GM23338 (cell line): ENCODE measurements at regions not wholly inside any gene's neighbourhood (a gene's known extent, or its start where the extent isn't known, plus 50 kb on each side); places are given as distances from the start of the nearest gene placed in this dataset.
A peak's percentile ranks its signal among the peaks of the same experiment; 100 is the strongest.
"Not testable (repeated sequence)": the region's sequence is repeated elsewhere in the genome, so short reads cannot be mapped to it uniquely, and the experiment has no call there.

Experiments
- ATAC-seq: fragments of 200-7000 bp; cut with Tn5 transposase; 3 replicates; pipeline ENCODE4 v1.9.1; 2020
- DNase-seq: peaks from one replicate; pipeline ENCODE4 v3.0.0-alpha.2; 2015; ENCODE audit warnings: low spot score
- H2AFZ ChIP-seq: fragments of 200-600 bp; sonication (generic); 2 replicates; pipeline ENCODE4 v1.8.0; 2016; ENCODE audit warnings: antibody characterized with exemption, mild to moderate bottlenecking, moderate library complexity
- H3F3A ChIP-seq: fragments of 200-600 bp; sonication (generic); replicated peaks from 2 replicates; pipeline ENCODE4 v1.8.0; 2017; ENCODE audit warnings: antibody characterized with exemption, mixed run types, low read depth
- H3K27ac ChIP-seq: fragments of 200-600 bp; sonication (generic); 2 replicates; pipeline ENCODE4 v1.6.1; 2016; ENCODE audit warnings: low read depth
- H3K27me3 ChIP-seq: fragments of 200-600 bp; sonication (generic); 2 replicates; pipeline ENCODE4 v1.8.0; 2016; ENCODE audit warnings: mild to moderate bottlenecking, mixed run types, moderate library complexity; ENCODE audit not compliant: insufficient read depth
- H3K36me3 ChIP-seq: fragments of 200-600 bp; sonication (generic); 2 replicates; pipeline ENCODE4 v1.8.0; 2016; ENCODE audit warnings: mild to moderate bottlenecking; ENCODE audit not compliant: insufficient read depth
- H3K4me1 ChIP-seq: fragments of 200-600 bp; sonication (generic); 2 replicates; pipeline ENCODE4 v1.8.0; 2016; ENCODE audit warnings: mild to moderate bottlenecking, moderate library complexity; ENCODE audit not compliant: insufficient read depth
- H3K4me2 ChIP-seq: fragments of 200-600 bp; sonication (generic); 2 replicates; pipeline ENCODE4 v1.7.1; 2017; ENCODE audit warnings: mixed run types
- H3K4me3 ChIP-seq: fragments of 200-600 bp; sonication (generic); 2 replicates; pipeline ENCODE4 v1.6.1; 2016; ENCODE audit warnings: mixed run types
- H3K79me2 ChIP-seq: fragments of 200-600 bp; sonication (generic); replicated peaks from 2 replicates; pipeline ENCODE4 v1.8.0; 2017; ENCODE audit warnings: mild to moderate bottlenecking; ENCODE audit not compliant: insufficient read depth
- H3K9me2 ChIP-seq: fragments of 200-600 bp; sonication (generic); 2 replicates; pipeline ENCODE4 v1.8.0; 2017; ENCODE audit not compliant: insufficient read depth
- H4K20me1 ChIP-seq: fragments of 200-600 bp; sonication (generic); replicated peaks from 2 replicates; pipeline ENCODE4 v1.8.0; 2017; ENCODE audit warnings: mild to moderate bottlenecking; ENCODE audit not compliant: insufficient read depth
- H3K27ac Mint-ChIP-seq: 2 replicates; pipeline ENCODE4 v1.8.0; 2020; ENCODE audit warnings: inconsistent platforms, mild to moderate bottlenecking, moderate library complexity, mixed read lengths
- H3K27me3 Mint-ChIP-seq: 3 replicates; pipeline ENCODE4 v1.8.0; 2022; ENCODE audit warnings: low read depth, mild to moderate bottlenecking, moderate library complexity, mixed read lengths, inconsistent platforms; ENCODE audit not compliant: insufficient read depth, poor library complexity
- H3K36me3 Mint-ChIP-seq: 3 replicates; pipeline ENCODE4 v1.8.0; 2021; ENCODE audit warnings: low read depth, mild to moderate bottlenecking, inconsistent platforms, moderate library complexity, mixed read lengths
- H3K4me1 Mint-ChIP-seq: 3 replicates; pipeline ENCODE4 v1.8.0; 2020; ENCODE audit warnings: mild to moderate bottlenecking, inconsistent platforms, mixed read lengths
- H3K4me3 Mint-ChIP-seq: 3 replicates; pipeline ENCODE4 v1.8.0; 2021; ENCODE audit warnings: moderate library complexity, mild to moderate bottlenecking, inconsistent platforms, mixed read lengths
- H3K9me3 Mint-ChIP-seq: 3 replicates; pipeline ENCODE4 v1.8.0; 2020; ENCODE audit warnings: moderate library complexity, mild to moderate bottlenecking, inconsistent platforms, mixed read lengths
- TF ChIP-seq, protein P1 (sequence below), 2 experiments: fragments of 200-600 bp in 1 of 2; sonication (generic) in 1 of 2; conservative IDR thresholded peaks; 2 replicates each; pipeline versions ENCODE4 v1.5.1 to v1.6.1; 2016 to 2017; ENCODE audit warnings: antibody characterized with exemption in 2 of 2, low read depth in 2 of 2, mild to moderate bottlenecking in 2 of 2, moderate library complexity in 1 of 2

DNA sequence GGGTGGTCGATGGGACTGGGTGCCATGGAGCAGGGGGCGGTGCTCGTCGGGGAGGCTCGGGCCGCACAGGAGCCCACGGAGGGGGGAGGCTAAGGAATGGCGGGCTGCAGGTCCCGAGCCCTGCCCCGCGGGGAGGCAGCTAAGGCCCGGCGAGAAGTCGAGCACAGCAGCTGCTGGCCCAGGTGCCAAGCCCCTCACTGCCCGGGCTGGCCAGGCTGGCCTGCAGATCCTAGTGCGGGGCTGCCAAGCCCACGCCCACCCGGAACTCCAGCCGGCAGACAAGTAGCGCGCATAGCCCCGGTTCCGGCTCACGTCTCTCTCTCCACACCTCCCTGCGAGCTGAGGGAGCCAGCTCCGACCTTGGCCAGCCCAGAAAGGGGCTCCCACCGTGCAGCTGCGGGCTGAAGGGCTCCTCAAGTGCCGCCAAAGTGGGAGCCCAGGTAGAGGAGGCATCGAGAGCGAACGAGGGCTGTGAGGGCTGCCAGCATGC, 163.4 kb upstream of the OSBPL11 start:
- not testable (repeated sequence) for H3K4me3 Mint-ChIP-seq, H3K27ac ChIP-seq, H4K20me1 ChIP-seq, DNase-seq, H3K27ac Mint-ChIP-seq, H3K4me3 ChIP-seq, H3K4me2 ChIP-seq, H3K9me2 ChIP-seq, H3K36me3 Mint-ChIP-seq, ATAC-seq, H3K79me2 ChIP-seq, H2AFZ ChIP-seq, H3F3A ChIP-seq, H3K36me3 ChIP-seq, H3K27me3 ChIP-seq, H3K4me1 ChIP-seq
- H3K4me1 Mint-ChIP-seq: peaks cover 11% of the 10 kb centered on the region
- H3K27me3 Mint-ChIP-seq: peaks cover 15% of the 10 kb centered on the region
- H3K9me3 Mint-ChIP-seq: peaks cover 20% of the 10 kb centered on the region

DNA sequence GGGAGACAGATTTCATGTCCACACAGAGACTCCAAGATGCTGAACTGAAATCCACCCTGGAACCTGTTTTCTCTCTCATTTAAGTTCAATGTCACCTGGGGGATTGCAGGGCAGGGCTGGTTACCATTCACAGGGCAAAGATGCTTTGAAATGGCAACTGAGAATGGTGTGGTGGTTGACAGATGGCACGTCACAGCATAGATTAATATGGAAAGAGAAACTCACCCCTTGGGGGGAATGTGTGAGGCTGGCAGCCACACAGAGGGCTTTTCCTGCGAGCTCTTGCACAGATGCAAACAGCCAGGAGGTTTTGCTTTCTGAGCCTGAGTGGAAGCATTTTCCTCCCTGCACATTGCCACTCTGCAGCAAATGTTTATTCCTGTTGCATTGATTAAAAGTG, 167.3 kb upstream of the OSBPL11 start:
- H3K9me2 ChIP-seq, H3K4me3 ChIP-seq, H3K36me3 ChIP-seq, H3F3A ChIP-seq, H3K79me2 ChIP-seq, H3K4me2 ChIP-seq, H3K4me1 ChIP-seq, H3K27ac Mint-ChIP-seq, H3K27ac ChIP-seq, H2AFZ ChIP-seq, ATAC-seq, DNase-seq, H4K20me1 ChIP-seq, H3K36me3 Mint-ChIP-seq, H3K4me3 Mint-ChIP-seq: not testable (repeated sequence)
- peaks cover 31% of the 10 kb centered on the region for H3K4me1 Mint-ChIP-seq
- H3K27me3 Mint-ChIP-seq: peaks cover 33% of the 10 kb centered on the region
- H3K27me3 ChIP-seq: peaks cover 22% of the 10 kb centered on the region
- H3K9me3 Mint-ChIP-seq: peaks cover 11% of the 10 kb centered on the region; the same call in 2 of the 3 replicates

DNA sequence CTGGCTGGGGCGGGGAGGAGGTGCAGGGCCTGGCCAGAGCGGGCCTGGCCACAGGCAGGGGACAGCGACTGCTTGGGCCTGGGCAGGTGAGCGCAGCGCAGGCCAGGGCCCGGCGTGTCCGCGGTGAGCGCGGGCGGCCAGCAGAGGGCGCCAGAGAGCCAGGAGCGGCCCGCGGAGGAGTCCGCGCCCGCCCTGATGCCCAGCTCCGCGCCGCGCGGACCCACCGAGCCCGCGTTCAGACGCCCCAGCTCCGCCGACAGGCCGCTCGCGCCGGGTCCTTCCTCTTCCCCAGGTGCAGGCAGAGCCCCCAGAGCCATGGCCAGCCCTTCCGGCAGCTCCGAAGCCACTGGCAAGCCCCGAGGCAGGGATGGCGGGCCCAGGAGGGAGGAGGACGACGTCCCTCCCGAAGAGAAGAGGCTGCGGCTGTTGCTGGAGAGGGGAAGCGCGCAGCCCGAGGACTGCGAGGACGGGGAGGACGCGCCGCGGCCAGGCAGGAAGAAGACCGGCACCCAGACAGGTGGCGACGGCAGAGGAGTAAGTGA, 171.1 kb upstream of the OSBPL11 start:
- H3K36me3 ChIP-seq, H4K20me1 ChIP-seq, H3K9me2 ChIP-seq, H3K4me1 ChIP-seq, H3K27ac ChIP-seq, H3K27ac Mint-ChIP-seq, H3F3A ChIP-seq, ATAC-seq, H2AFZ ChIP-seq, H3K9me3 Mint-ChIP-seq, H3K79me2 ChIP-seq, H3K36me3 Mint-ChIP-seq: not testable (repeated sequence)
- TF ChIP-seq, protein P1, sequence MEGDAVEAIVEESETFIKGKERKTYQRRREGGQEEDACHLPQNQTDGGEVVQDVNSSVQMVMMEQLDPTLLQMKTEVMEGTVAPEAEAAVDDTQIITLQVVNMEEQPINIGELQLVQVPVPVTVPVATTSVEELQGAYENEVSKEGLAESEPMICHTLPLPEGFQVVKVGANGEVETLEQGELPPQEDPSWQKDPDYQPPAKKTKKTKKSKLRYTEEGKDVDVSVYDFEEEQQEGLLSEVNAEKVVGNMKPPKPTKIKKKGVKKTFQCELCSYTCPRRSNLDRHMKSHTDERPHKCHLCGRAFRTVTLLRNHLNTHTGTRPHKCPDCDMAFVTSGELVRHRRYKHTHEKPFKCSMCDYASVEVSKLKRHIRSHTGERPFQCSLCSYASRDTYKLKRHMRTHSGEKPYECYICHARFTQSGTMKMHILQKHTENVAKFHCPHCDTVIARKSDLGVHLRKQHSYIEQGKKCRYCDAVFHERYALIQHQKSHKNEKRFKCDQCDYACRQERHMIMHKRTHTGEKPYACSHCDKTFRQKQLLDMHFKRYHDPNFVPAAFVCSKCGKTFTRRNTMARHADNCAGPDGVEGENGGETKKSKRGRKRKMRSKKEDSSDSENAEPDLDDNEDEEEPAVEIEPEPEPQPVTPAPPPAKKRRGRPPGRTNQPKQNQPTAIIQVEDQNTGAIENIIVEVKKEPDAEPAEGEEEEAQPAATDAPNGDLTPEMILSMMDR (conservative IDR thresholded peaks at IDR 0.05; ENCODE audit: low read depth in 2 of 2): peak; percentile 20 to 77; a peak in 2 of 4 replicates
- peaks cover 31% of the 10 kb centered on the region for H3K4me1 Mint-ChIP-seq
- Histone ChIP-seq H3K4me2 (peak overlapping the region; percentile 88), H3K4me3 (peak overlapping the region; percentile 78), H3K27me3 (peaks cover 24% of the 10 kb centered on the region)
- H3K4me3 Mint-ChIP-seq: peak overlapping the region; percentile 76
- H3K27me3 Mint-ChIP-seq: peaks cover 37% of the 10 kb centered on the region
- peak; percentile 67 for DNase-seq

DNA sequence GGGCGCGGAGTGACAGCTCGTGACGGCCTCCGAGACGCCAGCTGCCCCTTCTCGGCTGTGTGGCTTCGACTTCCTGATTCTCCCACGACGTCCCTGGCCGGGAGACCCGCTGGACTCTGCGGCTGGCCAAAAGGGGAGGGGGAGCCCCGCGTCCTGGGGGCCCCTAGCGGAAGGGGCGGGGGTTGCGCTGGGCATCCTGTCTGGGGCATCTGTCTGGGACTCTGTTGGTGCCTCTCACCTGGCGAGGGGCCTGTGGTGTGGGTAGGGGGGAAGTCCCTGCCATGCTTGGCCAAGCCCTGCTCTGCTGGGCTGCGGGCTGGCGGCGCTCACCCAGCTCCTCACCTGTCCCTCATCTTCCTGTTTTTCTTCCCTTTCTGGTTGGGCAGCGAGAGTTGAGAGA, 171.6 kb upstream of the OSBPL11 start:
- not testable (repeated sequence) for H3K27ac Mint-ChIP-seq, ATAC-seq, H3K36me3 ChIP-seq, H3K79me2 ChIP-seq, H3K9me2 ChIP-seq, H2AFZ ChIP-seq, H3K27ac ChIP-seq, H4K20me1 ChIP-seq, H3K36me3 Mint-ChIP-seq, H3K9me3 Mint-ChIP-seq, H3F3A ChIP-seq, H3K4me1 ChIP-seq
- peak; percentile 15 for DNase-seq
- peaks cover 31% of the 10 kb centered on the region for H3K4me1 Mint-ChIP-seq
- H3K4me2 ChIP-seq: peak overlapping the region; percentile 88
- peaks cover 36% of the 10 kb centered on the region for H3K27me3 Mint-ChIP-seq
- H3K4me3 Mint-ChIP-seq: peak overlapping the region; percentile 76
- H3K27me3 ChIP-seq: peaks cover 24% of the 10 kb centered on the region
- peak overlapping the region; percentile 78 for H3K4me3 ChIP-seq
